OCI-LY7 (cell line): ENCODE measurements at regions not wholly inside any gene's neighbourhood (a gene's known extent, or its start where the extent isn't known, plus 50 kb on each side); places are given as distances from the start of the nearest gene placed in this dataset.

Experiments used
- BruUV-seq: library from RNA; stranded (reverse); fragments of 400-500 nt; replicated peaks from 2 replicates; lab custom pipeline; 2021; lab: Mats Ljungman, UMichigan
- CTCF ChIA-PET: fragments of 300-600 bp; sonication (Branson Sonifier 250); formaldehyde crosslinking; loops from one replicate; lab custom pipeline; 2022; ENCODE audit warnings: antibody characterized with exemption; ENCODE audit not compliant: unreplicated experiment; lab: Charles Lee
- POLR2A ChIA-PET: fragments of 300-600 bp; sonication (Branson Sonifier 250); formaldehyde crosslinking; loops from one replicate; lab custom pipeline; 2022; ENCODE audit warnings: antibody characterized with exemption; lab: Charles Lee
- DNase-seq: peaks from one replicate; pipeline ENCODE4 v3.0.0-alpha.2; 2015; ENCODE audit warnings: low spot score
- H2AFZ ChIP-seq: fragments of 200-600 bp; sonication (generic), shearing (Covaris generic); 2 replicates; pipeline ENCODE4 v1.6.1; 2014; ENCODE audit warnings: mild to moderate bottlenecking, antibody characterized with exemption, low read length, moderate library complexity
- H3K27ac ChIP-seq: fragments of 200-600 bp; sonication (generic); 2 replicates; pipeline ENCODE4 v1.5.1; 2014; ENCODE audit warnings: mixed run types, low read depth, mild to moderate bottlenecking, moderate library complexity, low read length, inconsistent platforms; ENCODE audit not compliant: poor library complexity, severe bottlenecking
- H3K36me3 ChIP-seq: fragments of 200-600 bp; sonication (generic); 2 replicates; pipeline ENCODE4 v1.6.1; 2014; ENCODE audit warnings: mild to moderate bottlenecking, antibody characterized with exemption, low read length, moderate library complexity, mixed read lengths; ENCODE audit not compliant: insufficient read depth
- H3K4me1 ChIP-seq: fragments of 200-600 bp; sonication (generic); 2 replicates; pipeline ENCODE4 v1.5.1; 2014; ENCODE audit warnings: mild to moderate bottlenecking, low read length; ENCODE audit not compliant: insufficient read depth, poor library complexity, severe bottlenecking
- H3K4me2 ChIP-seq: fragments of 200-600 bp; sonication (generic); 2 replicates; pipeline ENCODE4 v1.6.1; 2014; ENCODE audit warnings: mild to moderate bottlenecking, low read length
- H3K4me3 ChIP-seq: fragments of 200-600 bp; sonication (generic); 2 replicates; pipeline ENCODE4 v1.5.1; 2014; ENCODE audit warnings: mild to moderate bottlenecking, low read depth, low read length; ENCODE audit not compliant: poor library complexity, severe bottlenecking
- H3K79me2 ChIP-seq: fragments of 200-600 bp; sonication (generic); 2 replicates; pipeline ENCODE4 v1.6.1; 2016; ENCODE audit warnings: low read depth, mild to moderate bottlenecking, low read length, moderate library complexity, mixed read lengths; ENCODE audit not compliant: insufficient read depth
- H3K9me2 ChIP-seq: fragments of 200-600 bp; sonication (generic); 2 replicates; pipeline ENCODE4 v1.6.1; 2016; ENCODE audit warnings: mild to moderate bottlenecking, low read length, mixed read lengths; ENCODE audit not compliant: insufficient read depth
- H3K9me3 ChIP-seq: fragments of 200-600 bp; sonication (generic); 2 replicates; pipeline ENCODE4 v1.6.1; 2014; ENCODE audit warnings: mild to moderate bottlenecking, mixed run types, low read length, mixed read lengths
- H4K20me1 ChIP-seq: fragments of 200-600 bp; sonication (generic); 2 replicates; pipeline ENCODE4 v1.6.1; 2014; ENCODE audit warnings: mild to moderate bottlenecking, antibody characterized with exemption, low read length, moderate library complexity, mixed read lengths; ENCODE audit not compliant: insufficient read depth
- EZH2phosphoT487 ChIP-seq: fragments of 200-600 bp; sonication (generic); IDR thresholded peaks from 2 replicates; pipeline ENCODE4 v1.6.1; 2018; ENCODE audit warnings: low read depth, borderline replicate concordance, mild to moderate bottlenecking, mixed run types, antibody characterized with exemption, low read length, moderate library complexity, mixed read lengths
- intact Hi-C: fragments of 100-400 bp; cut with micrococcal nuclease; formaldehyde crosslinking; loops from one replicate; pipeline ENCODE4 v1.10.0; 2022; ENCODE audit not compliant: unreplicated experiment
- TF ChIP-seq, protein P1 (sequence below): fragments of 200-600 bp; sonication (generic); conservative IDR thresholded peaks from 2 replicates; pipeline ENCODE4 v1.5.1; 2014; ENCODE audit warnings: mild to moderate bottlenecking, antibody characterized with exemption, low read length, moderate library complexity, mixed read lengths

DNA sequence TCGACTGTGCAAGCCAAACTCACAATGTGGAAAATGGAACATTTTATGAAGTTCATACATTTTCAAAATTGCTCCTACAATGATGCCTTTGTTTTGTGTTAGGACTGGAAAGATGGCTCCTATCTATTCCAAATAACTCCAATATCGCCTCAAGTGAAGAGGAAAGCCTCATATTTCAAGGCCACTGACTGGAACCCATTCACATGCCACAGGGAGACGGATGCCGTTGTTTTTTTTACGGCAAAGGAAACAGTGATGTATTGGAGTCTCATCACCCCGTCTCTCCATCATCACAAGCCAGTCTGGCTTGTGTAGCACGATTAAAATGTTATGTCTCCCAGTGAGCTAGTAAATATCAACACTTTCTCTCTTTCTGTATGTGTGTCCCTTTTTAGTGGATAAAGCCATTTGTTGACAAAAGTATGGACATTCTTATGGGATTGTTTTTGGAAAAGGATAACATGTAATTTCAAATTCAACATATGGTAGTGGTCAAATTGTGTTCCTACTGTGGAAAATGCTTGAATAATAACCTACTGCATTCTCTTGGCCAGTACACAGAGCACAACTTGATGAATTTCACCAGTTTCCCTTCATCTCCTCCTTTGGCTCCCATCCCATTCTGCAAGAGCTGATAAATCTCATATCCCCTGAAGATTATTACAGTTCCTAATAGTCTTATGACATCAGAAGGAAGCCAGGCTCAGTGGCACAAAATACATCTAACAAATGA lies 109.5 kb upstream of the PITRM1 start:
- Histone ChIP-seq H3K4me3 (no peak overlapping the region), H3K4me1 (no peaks in the 10 kb centered on the region), H3K27ac (no peak overlapping the region), H3K9me2 (no peaks in the 10 kb centered on the region), H3K4me2 (no peak overlapping the region), H4K20me1 (no peaks in the 10 kb centered on the region), H3K9me3 (no peaks in the 10 kb centered on the region), H2AFZ (no peak overlapping the region), H3K36me3 (no peaks in the 10 kb centered on the region), H3K79me2 (no peaks in the 10 kb centered on the region)
- no peak for TF ChIP-seq EZH2phosphoT487
- TF ChIP-seq, protein P1, sequence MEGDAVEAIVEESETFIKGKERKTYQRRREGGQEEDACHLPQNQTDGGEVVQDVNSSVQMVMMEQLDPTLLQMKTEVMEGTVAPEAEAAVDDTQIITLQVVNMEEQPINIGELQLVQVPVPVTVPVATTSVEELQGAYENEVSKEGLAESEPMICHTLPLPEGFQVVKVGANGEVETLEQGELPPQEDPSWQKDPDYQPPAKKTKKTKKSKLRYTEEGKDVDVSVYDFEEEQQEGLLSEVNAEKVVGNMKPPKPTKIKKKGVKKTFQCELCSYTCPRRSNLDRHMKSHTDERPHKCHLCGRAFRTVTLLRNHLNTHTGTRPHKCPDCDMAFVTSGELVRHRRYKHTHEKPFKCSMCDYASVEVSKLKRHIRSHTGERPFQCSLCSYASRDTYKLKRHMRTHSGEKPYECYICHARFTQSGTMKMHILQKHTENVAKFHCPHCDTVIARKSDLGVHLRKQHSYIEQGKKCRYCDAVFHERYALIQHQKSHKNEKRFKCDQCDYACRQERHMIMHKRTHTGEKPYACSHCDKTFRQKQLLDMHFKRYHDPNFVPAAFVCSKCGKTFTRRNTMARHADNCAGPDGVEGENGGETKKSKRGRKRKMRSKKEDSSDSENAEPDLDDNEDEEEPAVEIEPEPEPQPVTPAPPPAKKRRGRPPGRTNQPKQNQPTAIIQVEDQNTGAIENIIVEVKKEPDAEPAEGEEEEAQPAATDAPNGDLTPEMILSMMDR, result no peak
- intact Hi-C loops, result no loop called here
- no peak for DNase-seq
- POLR2A ChIA-PET, result interaction anchor here (0.7 kb wide), 1 partner anchor 110 kb away, joined by 3 read pairs; no protein-coding TSS in a partner anchor
- BruUV-seq, result no TSS peak
- CTCF ChIA-PET, result no interaction called here

DNA sequence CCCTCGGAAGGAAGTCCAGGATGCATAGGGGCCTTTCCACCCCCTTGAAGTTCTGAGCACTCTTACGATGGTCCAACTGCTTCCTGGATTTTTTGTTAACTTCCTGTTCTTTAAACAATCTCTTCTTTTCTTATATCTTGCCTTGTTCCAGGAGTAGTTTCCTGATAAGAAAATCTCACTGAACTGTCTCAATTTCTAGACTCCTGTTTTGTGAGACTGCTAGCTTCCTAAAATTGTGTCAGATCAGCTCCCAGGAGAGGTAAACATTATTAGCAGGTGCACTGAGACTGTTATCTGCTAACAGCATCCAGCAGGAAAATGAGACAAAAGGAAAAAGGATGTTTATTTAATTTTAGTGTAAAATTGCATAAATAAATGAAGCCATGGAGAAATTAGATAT lies 106.2 kb upstream of the PITRM1 start:
- no peaks in the 10 kb centered on the region for H3K9me3 ChIP-seq
- no peak for TF ChIP-seq EZH2phosphoT487
- TF ChIP-seq, protein P1, result no peak
- H4K20me1 ChIP-seq, result no peaks in the 10 kb centered on the region
- no peaks in the 10 kb centered on the region for H3K4me1 ChIP-seq
- intact Hi-C loops, result no loop called here
- H2AFZ ChIP-seq, result no peak overlapping the region
- no peak overlapping the region for H3K4me2 ChIP-seq
- no peak for DNase-seq
- BruUV-seq, result no TSS peak
- no peak overlapping the region for H3K27ac ChIP-seq
- H3K4me3 ChIP-seq, result no peak overlapping the region
- no peaks in the 10 kb centered on the region for H3K79me2 ChIP-seq
- CTCF ChIA-PET, result no interaction called here
- H3K9me2 ChIP-seq, result no peaks in the 10 kb centered on the region
- POLR2A ChIA-PET, result no interaction called here
- no peaks in the 10 kb centered on the region for H3K36me3 ChIP-seq

DNA sequence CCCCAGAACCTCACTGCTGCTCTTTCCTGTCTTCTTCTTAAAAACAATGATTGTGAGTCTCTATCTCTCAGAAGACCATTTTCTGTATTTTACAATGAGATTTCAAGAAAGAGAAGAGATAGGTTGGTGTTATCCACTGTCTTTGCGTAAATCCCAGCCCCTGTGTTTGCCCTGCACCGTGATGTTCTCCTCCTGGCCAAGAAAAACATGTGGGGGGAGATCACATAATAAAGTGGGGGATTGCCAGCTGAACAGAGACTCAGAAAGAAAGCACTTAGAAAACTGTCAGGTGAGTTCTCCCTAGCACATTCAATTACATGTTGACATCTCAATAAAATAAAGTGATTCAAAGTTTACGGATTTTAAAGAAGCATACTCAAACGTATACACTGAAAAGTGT lies 105.0 kb upstream of the PITRM1 start:
- H4K20me1 ChIP-seq, result no peaks in the 10 kb centered on the region
- POLR2A ChIA-PET, result interaction anchor here (0.5 to 0.6 kb wide), 2 partner anchors 12 to 927 kb away, joined by 3 to 6 read pairs; no protein-coding TSS in a partner anchor
- CTCF ChIA-PET, result no interaction called here
- no peaks in the 10 kb centered on the region for H3K79me2 ChIP-seq
- DNase-seq, result no peak
- H3K27ac ChIP-seq, result no peak overlapping the region
- no peaks in the 10 kb centered on the region for H3K36me3 ChIP-seq
- H3K4me2 ChIP-seq, result no peak overlapping the region
- no peaks in the 10 kb centered on the region for H3K9me2 ChIP-seq
- BruUV-seq, result no TSS peak
- H3K4me3 ChIP-seq, result no peak overlapping the region
- H3K4me1 ChIP-seq, result no peaks in the 10 kb centered on the region
- intact Hi-C loops, result no loop called here
- H2AFZ ChIP-seq, result no peak overlapping the region
- H3K9me3 ChIP-seq, result no peaks in the 10 kb centered on the region
- TF ChIP-seq, protein P1, result no peak
- TF ChIP-seq EZH2phosphoT487, result no peak
